HL-60 (cell line): ENCODE measurements at regions not wholly inside any gene's neighbourhood (a gene's known extent, or its start where the extent isn't known, plus 50 kb on each side); places are given as distances from the start of the nearest gene placed in this dataset.
"Not testable (repeated sequence)": the region's sequence is repeated elsewhere in the genome, so short reads cannot be mapped to it uniquely, and the experiment has no call there.

Experiments
- CTCF ChIP-seq: IDR thresholded peaks from one replicate; pipeline ENCODE4 v1.5.1; 2011; ENCODE audit warnings: low read length, control low read depth, inconsistent platforms; ENCODE audit not compliant: insufficient read depth
- POLR2AphosphoS5 ChIP-seq: IDR thresholded peaks from 2 replicates; pipeline ENCODE4 v1.6.1; 2012; ENCODE audit warnings: low read depth
- REST ChIP-seq: IDR thresholded peaks from 2 replicates; pipeline ENCODE4 v1.6.1; 2012; ENCODE audit warnings: low read depth; ENCODE audit not compliant: insufficient replicate concordance

- TF ChIP-seq CTCF, POLR2AphosphoS5, REST: not testable (repeated sequence)
Measured at GRCh38 chr5:62238584-62238983, 67.4 kb upstream of the KIF2A start.
